B cell (primary cell): ENCODE measurements at regions not wholly inside any gene's neighbourhood (a gene's known extent, or its start where the extent isn't known, plus 50 kb on each side); places are given as distances from the start of the nearest gene placed in this dataset.

Experiments used
- ATAC-seq: fragments of 200-7000 bp; cut with Tn5 transposase; one replicate; pipeline ENCODE4 v1.10.0; 2021; ENCODE audit warnings: low read depth, mild to moderate bottlenecking, moderate number of reproducible peaks, moderate library complexity
- CTCF ChIA-PET: fragments of 350-600 bp; sonication (Branson Sonifier 250); formaldehyde crosslinking; loops from one replicate; lab custom pipeline; 2021; ENCODE audit warnings: antibody characterized with exemption, inconsistent platforms; lab: Charles Lee
- POLR2A ChIA-PET: fragments of 350-600 bp; sonication (Branson Sonifier 250); formaldehyde crosslinking; loops from one replicate; lab custom pipeline; 2021; ENCODE audit warnings: antibody characterized with exemption; lab: Charles Lee
- DNase-seq: peaks from one replicate; pipeline ENCODE4 v3.0.0; 2013
- H2AFZ ChIP-seq: 2 replicates; pipeline ENCODE4 v1.6.1; 2012; ENCODE audit warnings: mild to moderate bottlenecking, low read depth, low read length; ENCODE audit not compliant: insufficient read depth, poor library complexity, severe bottlenecking
- H3K27ac ChIP-seq, 2 donors: 1 replicate in 1 of 2; 2 replicates in 1 of 2; pipeline ENCODE4 v1.5.1; 2012 to 2013; ENCODE audit warnings: low read length in 2 of 2, mild to moderate bottlenecking in 2 of 2, moderate library complexity in 1 of 2
- H3K27me3 ChIP-seq, 4 experiments: fragments of 200-600 bp in 1 of 4; sonication (generic) in 1 of 4; replicated peaks in 1 of 4; 1 replicate in 2 of 4; 2 replicates in 2 of 4; pipeline versions ENCODE4 v1.6.1 to v1.7.0; 2013 to 2016; ENCODE audit warnings: low read length in 3 of 4, mild to moderate bottlenecking in 2 of 4, mixed read lengths in 1 of 4, moderate library complexity in 1 of 4; ENCODE audit not compliant: insufficient read depth in 4 of 4, control insufficient read depth in 3 of 4; ENCODE audit errors: control extremely low read depth in 1 of 4
- H3K36me3 ChIP-seq, 2 experiments: replicated peaks in 1 of 2; 1 replicate in 1 of 2; 2 replicates in 1 of 2; pipeline versions ENCODE4 v1.6.1 to v1.7.1; 2013; ENCODE audit warnings: low read length in 1 of 2; ENCODE audit not compliant: insufficient read depth in 2 of 2, control insufficient read depth in 1 of 2; ENCODE audit errors: control extremely low read depth in 1 of 2, extremely low read depth in 1 of 2
- H3K4me1 ChIP-seq, 2 donors: fragments of 200-600 bp in 1 of 2; sonication (generic) in 1 of 2; 1 replicate in 1 of 2; 2 replicates in 1 of 2; pipeline versions ENCODE4 v1.5.1 to v1.6.1; 2013 to 2017; ENCODE audit warnings: low read length in 2 of 2; ENCODE audit not compliant: control insufficient read depth in 2 of 2, insufficient read depth in 2 of 2
- H3K4me2 ChIP-seq: replicated peaks from 2 replicates; pipeline ENCODE3; 2012; ENCODE audit warnings: mild to moderate bottlenecking, low read depth, low read length; ENCODE audit not compliant: poor library complexity, severe bottlenecking
- H3K4me3 ChIP-seq, 5 experiments: fragments of 200-600 bp in 1 of 5; sonication (generic) in 1 of 5; 1 replicate in 3 of 5; 2 replicates in 2 of 5; pipeline versions ENCODE4 v1.5.1 to v1.7.0; 2011 to 2016; ENCODE audit warnings: low read length in 4 of 5, mild to moderate bottlenecking in 4 of 5, low read depth in 2 of 5, control low read depth in 1 of 5, moderate library complexity in 1 of 5; ENCODE audit not compliant: insufficient read depth in 1 of 5; ENCODE audit errors: control extremely low read depth in 1 of 5, extremely low read depth in 1 of 5
- H3K79me2 ChIP-seq: fragments of 200-600 bp; sonication (generic); one replicate; pipeline ENCODE4 v1.6.0; 2016; ENCODE audit warnings: low read length; ENCODE audit not compliant: control insufficient read depth, insufficient read depth
- H3K9ac ChIP-seq: fragments of 200-600 bp; sonication (generic); 2 replicates; pipeline ENCODE4 v1.6.1; 2017; ENCODE audit warnings: mild to moderate bottlenecking, low read length, moderate library complexity
- H3K9me3 ChIP-seq, 3 donors: one replicate each; pipeline versions ENCODE4 v1.6.1 to v1.7.1; 2013; ENCODE audit warnings: low read length in 2 of 3; ENCODE audit not compliant: control insufficient read depth in 2 of 3, insufficient read depth in 1 of 3; ENCODE audit errors: control extremely low read depth in 1 of 3
- H4K20me1 ChIP-seq: 2 replicates; pipeline ENCODE4 v1.6.0; 2012; ENCODE audit warnings: mild to moderate bottlenecking, low read length; ENCODE audit not compliant: insufficient read depth, control insufficient read depth, poor library complexity, severe bottlenecking
- H3K27ac Mint-ChIP-seq: one replicate; pipeline ENCODE4 v1.8.0; 2021; ENCODE audit warnings: mixed read lengths
- H3K27me3 Mint-ChIP-seq: one replicate; pipeline ENCODE4 v1.8.0; 2021; ENCODE audit warnings: mixed read lengths
- H3K4me1 Mint-ChIP-seq: one replicate; pipeline ENCODE4 v1.8.0; 2021; ENCODE audit warnings: mixed read lengths
- H3K4me3 Mint-ChIP-seq: one replicate; pipeline ENCODE4 v1.8.0; 2021; ENCODE audit warnings: mixed read lengths
- H3K9me3 Mint-ChIP-seq: one replicate; pipeline ENCODE4 v1.8.0; 2022; ENCODE audit warnings: mixed read lengths; ENCODE audit not compliant: insufficient read depth
- CTCF ChIP-seq: fragments of 200-600 bp; IDR thresholded peaks from one replicate; pipeline ENCODE4 v1.8.0; 2022; ENCODE audit warnings: antibody characterized with exemption, mild to moderate bottlenecking
- EZH2 ChIP-seq: IDR thresholded peaks from 2 replicates; pipeline ENCODE4 v1.6.1; 2012; ENCODE audit warnings: borderline replicate concordance, low read depth, mild to moderate bottlenecking, moderate library complexity, low read length; ENCODE audit not compliant: insufficient read depth, poor library complexity, severe bottlenecking
- WGBS: methylation state at CpG from one replicate; pipeline ENCODE4 v1.1.5; 2013; ENCODE audit warnings: missing lambda C conversion rate; ENCODE audit not compliant: insufficient coverage; 5-methylcytosine and 5-hydroxymethylcytosine counted together
- intact Hi-C: fragments of 100-400 bp; cut with micrococcal nuclease; formaldehyde crosslinking; loops from one replicate; pipeline ENCODE4 v1.10.0; 2022

GRCh38 chr11:106246495-106246894 is 169.0 kb downstream of the AASDHPPT start:
- no peak overlapping the region for H3K4me3 ChIP-seq
- H2AFZ ChIP-seq, result no peak overlapping the region
- no peak for ATAC-seq
- no peaks in the 10 kb centered on the region for H3K27me3 Mint-ChIP-seq
- H3K27ac Mint-ChIP-seq, result no peak overlapping the region
- DNase-seq, result no peak
- no peak for TF ChIP-seq EZH2
- TF ChIP-seq CTCF, result no peak
- peaks cover 1 to 12% (median 4%) of the 10 kb centered on the region in 3 donors for H3K9me3 ChIP-seq
- H4K20me1 ChIP-seq, result no peaks in the 10 kb centered on the region
- H3K4me1 ChIP-seq, result no peaks in the 10 kb centered on the region
- intact Hi-C loops, result no loop called here
- H3K36me3 ChIP-seq, result no peaks in the 10 kb centered on the region
- no peaks in the 10 kb centered on the region for H3K27me3 ChIP-seq
- H3K4me2 ChIP-seq, result no peak overlapping the region
- no peaks in the 10 kb centered on the region for H3K4me1 Mint-ChIP-seq
- no peaks in the 10 kb centered on the region for H3K79me2 ChIP-seq
- 100% methylated on average over 1 of the region's 3 CpGs for WGBS
- no peak overlapping the region for H3K4me3 Mint-ChIP-seq
- H3K9me3 Mint-ChIP-seq, result peaks cover 13% of the 10 kb centered on the region
- no peak overlapping the region for H3K27ac ChIP-seq
- H3K9ac ChIP-seq, result no peak overlapping the region
- ChIA-PET CTCF (no interaction called here), POLR2A (no interaction called here)

- Histone ChIP-seq H2AFZ (no peak overlapping the region), H3K4me1 (no peaks in the 10 kb centered on the region), H3K9ac (no peak overlapping the region), H3K36me3 (no peaks in the 10 kb centered on the region), H3K27me3 (no peaks in the 10 kb centered on the region), H3K9me3 (peaks cover 1 to 12% (median 4%) of the 10 kb centered on the region in 3 donors), H3K4me3 (no peak overlapping the region), H3K79me2 (no peaks in the 10 kb centered on the region), H3K27ac (no peak overlapping the region), H4K20me1 (no peaks in the 10 kb centered on the region), H3K4me2 (no peak overlapping the region)
- intact Hi-C loops, result no loop called here
- DNase-seq (no peak), ATAC-seq (no peak)
- H3K4me1 Mint-ChIP-seq, result no peaks in the 10 kb centered on the region
- TF ChIP-seq EZH2 (no peak), CTCF (no peak)
- 94% methylated on average over 2 of the region's 5 CpGs for WGBS
- peaks cover 14% of the 10 kb centered on the region for H3K9me3 Mint-ChIP-seq
- H3K4me3 Mint-ChIP-seq, result no peak overlapping the region
- H3K27ac Mint-ChIP-seq, result no peak overlapping the region
- CTCF ChIA-PET, result interaction anchor here (1.3 kb wide), 1 partner anchor 8 kb away, joined by 3 read pairs; no protein-coding TSS in a partner anchor
- POLR2A ChIA-PET, result no interaction called here
- H3K27me3 Mint-ChIP-seq, result no peaks in the 10 kb centered on the region
These were observed 172.3 kb downstream of the AASDHPPT start for GRCh38 chr11:106249617-106250239.
